ENCODE measurements at regions not wholly inside any gene's neighbourhood (a gene's known extent, or its start where the extent isn't known, plus 50 kb on each side); places are given as distances from the start of the nearest gene placed in this dataset. TPM values are rescaled to one million over a fixed set of nuclear protein-coding genes. Genes with fewer than 3 reads are reported as not detected.

Small RNAs in the stretch of these regions (small RNA-seq; reads per million reads assigned to genes)
- gene SNORA48B (ENCODE audit: insufficient read depth) = not detected

Measured in H1 (cell line).